GM19238 (cell line): ENCODE measurements at regions not wholly inside any gene's neighbourhood (a gene's known extent, or its start where the extent isn't known, plus 50 kb on each side); places are given as distances from the start of the nearest gene placed in this dataset.

ENCODE experiments used
- DNase-seq: peaks from one replicate; pipeline ENCODE4 v3.0.0; 2011; ENCODE audit warnings: low spot score; ENCODE audit not compliant: insufficient read length

DNA sequence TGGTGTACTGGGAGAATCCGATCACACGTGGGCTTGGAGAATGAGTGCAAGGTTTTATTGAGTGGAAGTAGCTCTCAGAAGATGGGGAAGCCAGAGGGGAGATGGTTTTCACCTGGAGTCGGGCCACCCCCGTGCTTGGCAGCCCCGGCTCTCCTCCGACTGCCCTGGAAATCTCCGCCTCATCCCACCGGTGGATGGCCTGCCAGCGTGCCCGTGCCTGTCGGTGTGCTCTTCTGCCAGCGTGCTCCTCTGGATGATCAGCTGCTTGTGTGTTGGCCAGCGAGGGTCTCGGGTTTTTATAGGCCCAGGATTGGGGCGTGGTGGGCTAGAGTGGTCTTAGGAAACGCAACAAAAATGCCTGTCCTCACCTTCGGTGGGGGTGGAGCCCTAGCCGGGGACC, 368.0 kb downstream of the FAT4 start:
- no peak for DNase-seq

DNA sequence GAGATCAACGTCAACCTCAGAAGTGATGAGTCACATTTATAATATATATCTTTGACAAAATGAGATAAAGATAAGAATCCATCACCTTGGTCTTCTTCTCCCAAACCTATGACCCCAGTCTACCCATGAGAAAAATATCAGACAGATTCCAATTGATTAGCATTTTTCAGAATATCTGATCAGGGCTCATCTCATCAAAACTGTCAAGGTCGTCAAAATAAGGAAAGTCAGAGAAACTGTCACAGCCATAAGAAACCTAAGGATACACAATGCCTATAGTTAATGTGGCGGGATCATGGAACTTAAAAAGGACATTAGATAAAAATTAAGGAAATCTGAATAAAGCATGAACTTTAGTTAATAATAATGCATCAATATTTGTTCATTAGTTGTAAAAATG, 374.1 kb downstream of the FAT4 start:
- DNase-seq: no peak

- no peak for DNase-seq
Measured at GRCh38 chr4:125689805-125690204, 375.1 kb downstream of the FAT4 start.

- DNase-seq: no peak
Measured at GRCh38 chr4:125693228-125693627, 378.5 kb downstream of the FAT4 start.

- DNase-seq: no peak
Measured at GRCh38 chr4:125702406-125702805, 387.7 kb downstream of the FAT4 start.

DNA sequence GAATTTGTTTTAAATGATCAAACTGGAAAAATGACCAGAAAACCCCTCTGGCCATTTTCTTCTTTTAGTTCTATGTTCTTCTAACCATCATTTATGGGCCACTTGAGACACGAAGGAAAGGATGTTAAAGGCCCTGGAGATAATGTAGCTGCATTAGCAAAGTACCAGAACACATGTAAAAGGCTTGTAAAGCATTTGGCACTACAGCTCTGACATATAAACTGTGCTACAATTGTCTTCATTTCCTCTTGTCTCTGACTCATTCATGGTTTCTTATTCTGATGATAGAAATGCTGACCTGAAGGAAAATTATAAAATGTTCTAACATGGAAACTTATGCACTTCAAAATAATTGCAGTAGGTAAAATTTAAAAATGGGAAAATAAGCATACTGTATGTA, 388.7 kb downstream of the FAT4 start:
- no peak for DNase-seq

GRCh38 chr4:125704726-125705125, 390.0 kb downstream of the FAT4 start:
- DNase-seq: no peak

DNA sequence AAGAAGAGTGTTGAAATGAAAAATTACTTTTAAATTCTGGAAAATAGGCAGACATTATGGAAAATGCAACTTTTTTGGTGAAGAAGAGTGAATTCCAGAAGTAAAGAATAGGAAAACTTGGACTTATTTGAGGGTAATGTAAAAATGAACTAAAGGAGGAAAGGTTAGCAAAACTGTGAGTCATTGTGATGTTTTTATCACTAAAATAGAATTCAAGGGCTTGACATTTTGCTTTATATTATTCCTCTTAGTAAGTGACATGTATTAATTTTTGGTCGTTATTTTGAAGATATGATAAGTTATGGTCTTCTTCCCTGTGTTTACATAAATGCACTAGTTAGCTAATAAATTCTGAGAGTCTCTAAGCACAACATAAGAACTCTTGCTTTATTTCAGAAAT, 390.9 kb downstream of the FAT4 start:
- no peak for DNase-seq

DNA sequence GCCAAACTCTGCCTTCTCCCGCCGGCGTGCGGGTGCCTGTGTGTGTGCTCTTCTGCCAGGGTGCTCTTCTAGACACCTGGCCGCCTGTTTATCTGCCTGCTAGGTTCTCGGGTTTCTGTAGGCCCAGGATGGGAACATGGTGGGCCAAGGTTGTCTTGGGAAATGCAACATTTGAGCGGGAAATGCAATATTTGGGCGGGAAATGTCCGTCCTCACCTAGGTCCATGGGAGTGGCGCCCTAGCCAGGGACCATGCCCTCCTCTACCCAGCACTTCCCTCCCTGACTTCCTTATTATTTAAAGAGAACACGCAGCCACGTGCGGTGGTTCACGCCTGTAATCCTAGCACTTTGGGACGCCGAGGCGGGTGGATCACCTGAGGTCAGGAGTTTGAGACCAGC, 392.6 kb downstream of the FAT4 start:
- no peak for DNase-seq

DNA sequence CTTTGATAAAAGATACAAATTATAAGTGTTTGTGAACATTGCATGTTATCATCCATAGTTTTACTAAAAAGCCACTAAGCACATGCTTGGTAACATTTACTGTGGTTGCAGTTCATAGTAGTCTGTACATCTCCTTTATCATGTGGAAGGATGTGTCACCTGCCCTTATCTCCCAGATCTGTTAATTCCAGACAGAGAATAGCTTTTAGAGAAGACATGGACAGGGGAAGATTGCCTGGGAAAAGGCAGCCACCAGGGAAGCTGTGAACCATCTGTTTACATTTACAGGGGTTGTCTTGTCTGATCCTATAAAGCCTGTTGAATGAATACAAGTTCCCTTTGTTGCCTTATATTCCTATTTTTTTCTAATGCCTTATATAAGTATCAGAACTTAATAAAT, 396.0 kb downstream of the FAT4 start:
- no peak for DNase-seq

- no peak for DNase-seq
Measured at GRCh38 chr4:125714049-125714448, 399.3 kb downstream of the FAT4 start.

DNA sequence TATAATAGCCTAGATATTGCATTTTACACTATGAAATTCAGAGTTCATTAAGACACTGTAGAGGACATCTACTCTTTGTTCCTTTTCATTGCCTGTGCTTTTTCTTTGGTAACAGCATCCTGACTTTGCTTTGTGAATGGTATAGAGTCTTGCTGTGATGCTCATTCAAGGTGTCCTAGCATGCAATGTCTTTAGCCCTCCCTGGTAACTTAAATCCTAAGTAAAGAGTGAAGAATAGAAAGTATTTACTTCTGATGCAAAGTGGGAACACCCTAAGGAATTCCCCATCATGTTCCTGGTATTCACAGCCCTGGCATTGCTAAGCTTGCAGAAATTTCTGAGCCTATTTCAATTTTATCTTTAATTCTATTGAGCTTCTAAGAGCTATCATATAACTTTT, 400.1 kb downstream of the FAT4 start:
- no peak for DNase-seq

DNA sequence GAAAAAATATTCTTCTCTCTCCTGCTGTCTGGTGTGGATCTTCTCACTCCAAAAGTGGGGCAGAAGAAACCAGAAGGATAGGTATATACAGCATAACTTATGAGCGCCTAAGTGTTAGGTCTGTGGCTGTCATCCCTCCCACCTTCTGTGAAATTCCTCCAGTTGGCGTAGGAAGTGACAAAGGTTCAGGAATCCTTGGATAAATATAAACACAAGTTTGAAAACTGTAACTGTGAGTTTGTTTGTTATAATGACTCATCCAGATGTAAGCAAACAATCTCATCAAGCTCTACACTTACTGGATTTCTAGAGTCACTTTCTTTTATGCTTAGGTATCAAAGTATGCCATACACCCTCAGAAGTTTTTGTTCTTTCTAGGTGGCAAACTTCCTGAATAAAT, 405.2 kb downstream of the FAT4 start:
- no peak for DNase-seq

GRCh38 chr4:125722009-125722408, 407.3 kb downstream of the FAT4 start:
- no peak for DNase-seq

GRCh38 chr4:125725957-125726525, 411.3 kb downstream of the FAT4 start:
- no peak for DNase-seq

DNA sequence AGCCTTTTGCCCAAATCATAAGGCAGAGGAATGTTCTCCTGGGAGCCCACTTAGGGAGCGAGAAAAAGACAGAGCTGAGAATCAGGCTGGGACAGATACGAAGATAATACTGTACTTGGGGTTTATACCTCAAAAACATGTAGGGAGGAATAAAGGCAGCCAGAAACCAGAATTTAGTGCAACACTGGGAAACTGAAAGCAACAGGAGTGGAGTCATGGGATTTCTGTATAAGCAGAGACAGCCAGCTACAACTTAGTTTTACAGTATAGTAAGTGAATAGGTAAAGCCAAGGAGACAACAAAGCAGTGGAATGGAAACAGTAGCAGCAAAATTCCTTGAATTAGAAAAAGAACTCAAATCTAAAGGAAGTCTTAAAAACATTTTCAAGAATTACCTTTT, 413.2 kb downstream of the FAT4 start:
- no peak for DNase-seq

GRCh38 chr4:125728568-125728967, 413.8 kb downstream of the FAT4 start:
- no peak for DNase-seq

- DNase-seq: no peak
Measured at GRCh38 chr4:125729171-125729570, 414.4 kb downstream of the FAT4 start.

DNA sequence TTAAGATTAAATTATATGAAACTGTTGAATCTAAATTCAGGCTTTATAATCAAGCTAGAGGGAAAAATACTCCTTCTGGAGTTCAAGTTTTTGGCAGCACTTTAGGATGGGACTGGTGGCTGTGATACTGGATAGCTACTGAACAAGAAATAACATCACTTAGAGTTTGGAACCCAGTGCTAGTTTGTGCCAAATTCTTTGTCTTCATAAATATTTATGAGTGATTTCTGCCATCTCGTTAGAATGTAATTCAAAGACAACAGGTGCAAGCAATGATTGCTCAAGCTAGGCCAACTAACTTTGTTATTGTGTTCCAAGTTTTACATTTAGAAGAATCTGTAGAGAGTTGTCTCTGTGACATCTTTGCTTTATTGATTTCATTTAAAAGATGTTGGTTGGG, 417.9 kb downstream of the FAT4 start:
- no peak for DNase-seq

GRCh38 chr4:125734504-125734903, 419.7 kb downstream of the FAT4 start:
- DNase-seq: no peak

- no peak for DNase-seq
Measured at GRCh38 chr4:125735102-125735501, 420.3 kb downstream of the FAT4 start.

- no peak for DNase-seq
Measured at GRCh38 chr4:125736057-125736456, 421.3 kb downstream of the FAT4 start.

- DNase-seq: no peak
Measured at GRCh38 chr4:125739760-125740159, 425.0 kb downstream of the FAT4 start.

- no peak for DNase-seq
Measured at GRCh38 chr4:125741825-125742452, 427.2 kb downstream of the FAT4 start.
